ENCODE measurements at regions not wholly inside any gene's neighbourhood (a gene's known extent, or its start where the extent isn't known, plus 50 kb on each side); places are given as distances from the start of the nearest gene placed in this dataset.

GRCh38 chr21:27639286-27639685, 672.4 kb upstream of the ADAMTS5 start:
- TF ChIP-seq CTCF (IDR thresholded peaks at IDR 0.05; ENCODE audit: low read depth, low read length, poor library complexity, severe bottlenecking) (no peak), EZH2phosphoT487 (IDR thresholded peaks at IDR 0.05; ENCODE audit: borderline replicate concordance, low read length) (no peak)
